Endothelial cell (in vitro differentiated cells): ENCODE measurements at regions not wholly inside any gene's neighbourhood (a gene's known extent, or its start where the extent isn't known, plus 50 kb on each side); places are given as distances from the start of the nearest gene placed in this dataset.

Experiments
- DNase-seq: peaks from one replicate; pipeline ENCODE4 v3.0.0; 2021; ENCODE audit warnings: low spot score
- H3K27ac Mint-ChIP-seq: one replicate; pipeline ENCODE4 v1.8.0; 2021; ENCODE audit warnings: mixed read lengths, inconsistent platforms; ENCODE audit not compliant: unreplicated experiment
- H3K27me3 Mint-ChIP-seq: one replicate; pipeline ENCODE4 v1.8.0; 2021; ENCODE audit warnings: mild to moderate bottlenecking, moderate library complexity, mixed read lengths, inconsistent platforms; ENCODE audit not compliant: unreplicated experiment
- H3K36me3 Mint-ChIP-seq: one replicate; pipeline ENCODE4 v1.8.0; 2021; ENCODE audit warnings: mild to moderate bottlenecking, low read depth, mixed read lengths, inconsistent platforms; ENCODE audit not compliant: unreplicated experiment
- H3K4me1 Mint-ChIP-seq: one replicate; pipeline ENCODE4 v1.8.0; 2021; ENCODE audit warnings: mild to moderate bottlenecking, mixed read lengths, inconsistent platforms; ENCODE audit not compliant: unreplicated experiment
- H3K4me3 Mint-ChIP-seq: one replicate; pipeline ENCODE4 v1.8.0; 2021; ENCODE audit warnings: mild to moderate bottlenecking, mixed read lengths, inconsistent platforms; ENCODE audit not compliant: unreplicated experiment
- H3K9me3 Mint-ChIP-seq: one replicate; pipeline ENCODE4 v1.8.0; 2021; ENCODE audit warnings: mixed read lengths, inconsistent platforms; ENCODE audit not compliant: unreplicated experiment
- CTCF ChIP-seq: fragments of 200-600 bp; sonication (generic); IDR thresholded peaks from one replicate; pipeline ENCODE4 v1.5.0; 2021; ENCODE audit warnings: antibody characterized with exemption; ENCODE audit not compliant: unreplicated experiment

DNA sequence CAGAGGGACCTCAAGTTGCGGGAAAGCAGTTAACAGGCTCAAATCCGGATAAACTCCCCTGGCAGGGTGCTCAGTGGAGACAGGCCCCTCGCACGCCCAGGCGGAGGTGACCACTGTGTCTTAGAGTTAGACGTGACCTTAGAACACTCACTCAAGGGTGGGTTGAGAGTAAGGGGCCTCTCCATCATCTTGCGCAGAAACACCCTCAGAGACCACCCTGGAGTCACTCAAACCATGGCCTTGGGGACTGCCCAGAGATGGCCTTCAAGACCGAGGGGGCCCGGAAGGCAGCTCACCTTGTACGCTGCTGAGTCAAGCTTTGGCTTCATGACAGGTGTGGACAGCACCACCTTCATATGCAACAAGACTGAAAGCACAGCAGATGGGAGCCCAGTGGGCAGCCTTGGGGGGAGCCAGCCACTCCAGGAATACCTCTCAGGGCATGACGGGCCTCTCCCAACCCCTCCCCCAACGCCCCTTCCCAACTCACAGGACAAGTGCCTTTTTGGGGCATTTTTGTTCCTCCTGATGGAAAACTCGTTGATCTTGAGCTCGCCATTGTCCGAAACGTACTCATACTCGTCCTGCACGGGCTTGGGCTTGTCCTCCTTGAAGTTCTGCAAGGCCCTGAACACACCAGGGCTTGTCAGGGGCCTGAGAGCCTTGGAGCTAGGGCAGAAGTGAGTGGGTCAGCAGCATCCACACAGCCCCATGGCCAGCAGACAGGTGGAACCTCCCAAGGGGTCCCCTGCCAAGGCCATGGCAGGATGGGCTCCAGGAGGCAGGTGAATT, 229.2 kb downstream of the TUBA3C start:
- TF ChIP-seq CTCF: no peak
- Mint-ChIP-seq H3K4me1 (no peaks in the 10 kb centered on the region), H3K27me3 (peaks cover 43% of the 10 kb centered on the region), H3K4me3 (no peak overlapping the region), H3K9me3 (peaks cover 48% of the 10 kb centered on the region), H3K27ac (no peak overlapping the region), H3K36me3 (peaks cover 43% of the 10 kb centered on the region)
- DNase-seq: no peak

DNA sequence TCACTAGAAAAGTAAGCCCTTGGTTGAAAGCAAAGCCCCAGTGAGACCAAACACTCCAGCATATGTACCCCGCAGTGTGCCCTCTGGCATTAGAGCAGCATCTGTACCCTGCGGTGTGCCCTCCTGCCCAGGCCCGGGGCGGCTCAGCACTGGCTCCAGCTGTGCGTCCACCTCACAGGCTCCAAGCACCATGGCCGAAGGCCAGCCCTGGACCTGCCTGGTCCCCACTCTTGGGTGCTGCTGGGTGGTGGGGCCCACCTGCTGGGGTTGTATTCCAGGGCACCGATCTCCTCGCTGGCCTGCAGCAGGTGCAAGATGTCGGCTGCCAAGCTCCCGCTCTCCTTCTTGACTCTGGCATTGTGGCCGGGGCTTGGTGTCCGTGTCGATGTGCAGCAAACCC, 230.2 kb downstream of the TUBA3C start:
- H3K36me3 Mint-ChIP-seq: peaks cover 33% of the 10 kb centered on the region
- no peak overlapping the region for H3K27ac Mint-ChIP-seq
- H3K4me1 Mint-ChIP-seq: no peaks in the 10 kb centered on the region
- TF ChIP-seq CTCF: no peak
- peaks cover 42% of the 10 kb centered on the region for H3K9me3 Mint-ChIP-seq
- peaks cover 36% of the 10 kb centered on the region for H3K27me3 Mint-ChIP-seq
- DNase-seq: no peak
- H3K4me3 Mint-ChIP-seq: no peak overlapping the region

GRCh38 chr13:18949970-18950369, 231.7 kb downstream of the TUBA3C start:
- no peaks in the 10 kb centered on the region for H3K4me1 Mint-ChIP-seq
- H3K27me3 Mint-ChIP-seq: peaks cover 23% of the 10 kb centered on the region
- H3K9me3 Mint-ChIP-seq: peaks cover 35% of the 10 kb centered on the region
- peaks cover 20% of the 10 kb centered on the region for H3K36me3 Mint-ChIP-seq
- peak overlapping the region; percentile 17 for H3K4me3 Mint-ChIP-seq
- no peak overlapping the region for H3K27ac Mint-ChIP-seq
- no peak for TF ChIP-seq CTCF
- DNase-seq: no peak

DNA sequence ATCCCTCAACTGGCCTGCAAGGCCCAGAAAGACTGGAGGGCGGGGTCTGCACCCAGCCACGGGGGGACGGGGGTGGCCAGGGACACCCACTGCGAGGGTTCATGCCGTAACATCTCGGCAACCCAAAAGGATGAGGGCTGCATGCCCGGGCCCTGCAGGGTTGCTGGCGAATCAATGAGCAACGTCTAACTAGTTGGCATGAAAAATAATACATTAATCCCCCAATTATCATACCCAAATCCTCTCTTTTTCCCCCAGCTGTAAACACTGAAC, 232.2 kb downstream of the TUBA3C start:
- H3K4me1 Mint-ChIP-seq: no peaks in the 10 kb centered on the region
- H3K27me3 Mint-ChIP-seq: peaks cover 18% of the 10 kb centered on the region
- H3K27ac Mint-ChIP-seq: no peak overlapping the region
- peaks cover 15% of the 10 kb centered on the region for H3K36me3 Mint-ChIP-seq
- TF ChIP-seq CTCF: no peak
- DNase-seq: no peak
- H3K9me3 Mint-ChIP-seq: peaks cover 30% of the 10 kb centered on the region
- peak overlapping the region; percentile 17 for H3K4me3 Mint-ChIP-seq

DNA sequence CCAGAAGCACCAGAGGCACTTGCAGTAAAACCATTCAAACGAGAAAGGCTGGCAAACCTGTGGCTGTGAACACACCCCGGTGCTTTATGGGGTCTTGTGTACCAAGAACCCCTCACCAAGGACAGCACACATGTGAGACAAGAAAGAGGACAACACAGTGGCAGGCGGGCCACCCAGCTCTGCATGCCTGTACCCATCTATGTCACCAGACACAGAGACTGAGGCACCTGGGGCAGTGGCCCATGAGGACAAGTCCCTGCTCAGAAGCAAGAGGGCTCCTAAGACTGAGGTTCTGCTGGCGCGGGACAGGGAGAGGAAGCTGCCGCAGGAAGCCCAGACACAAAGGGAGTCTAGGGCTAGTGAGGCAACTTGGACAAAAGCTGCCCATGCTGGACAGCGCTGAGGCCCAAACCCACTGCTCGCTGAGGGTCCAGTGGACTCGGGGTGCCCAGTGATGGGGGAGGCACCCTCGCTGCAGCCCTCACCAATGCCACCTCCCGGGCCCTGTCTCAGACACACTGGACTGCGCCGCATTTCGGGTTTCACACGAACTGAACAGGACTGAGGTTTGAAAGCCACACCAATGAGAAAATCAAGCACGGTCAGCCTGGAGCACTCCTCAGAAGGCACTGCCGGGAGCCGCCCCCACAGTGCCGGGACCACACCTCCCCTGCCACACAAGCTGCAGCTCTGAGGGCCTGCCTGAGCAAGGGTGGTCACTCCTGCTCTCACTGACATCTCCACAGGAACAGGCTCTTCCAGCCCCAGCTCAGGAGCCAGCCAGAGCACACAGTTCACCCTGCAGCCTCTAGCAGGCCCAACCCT, 232.7 kb downstream of the TUBA3C start:
- Mint-ChIP-seq H3K27ac (no peak overlapping the region), H3K27me3 (peaks cover 12% of the 10 kb centered on the region), H3K4me1 (no peaks in the 10 kb centered on the region), H3K4me3 (no peak overlapping the region), H3K9me3 (peaks cover 24% of the 10 kb centered on the region), H3K36me3 (peaks cover 14% of the 10 kb centered on the region)
- no peak for TF ChIP-seq CTCF
- DNase-seq: no peak
